K562 (cell line): ENCODE measurements at regions not wholly inside any gene's neighbourhood (a gene's known extent, or its start where the extent isn't known, plus 50 kb on each side); places are given as distances from the start of the nearest gene placed in this dataset.

Experiments used
- ATAC-seq: fragments of 200-7000 bp; cut with Tn5 transposase; 3 replicates; pipeline ENCODE4 v1.9.1; 2020; ENCODE audit warnings: moderate library complexity
- BruUV-seq: library from RNA; stranded (reverse); fragments of 400-500 nt; replicated peaks from 2 replicates; lab custom pipeline; 2021; lab: Mats Ljungman, UMichigan
- CTCF ChIA-PET: fragments of 300-600 bp; formaldehyde crosslinking; extraction: SDS; loops from one replicate; lab custom pipeline; 2021; ENCODE audit warnings: low intra/inter-chr PET ratio; lab: Yijun Ruan, JAX
- POLR2A ChIA-PET: fragments of 300-600, 350-650 bp; sonication (Branson Sonifier 250); formaldehyde crosslinking; extraction: SDS; loops from one replicate; lab custom pipeline; 2021; ENCODE audit warnings: antibody characterized with exemption, inconsistent platforms; lab: Yijun Ruan, JAX
- DNase-seq, 4 experiments: peaks; one replicate each; pipeline versions ENCODE4 v3.0.0 to v3.0.0-alpha.2; 2011 to 2018; ENCODE audit warnings: low spot score in 3 of 4, mixed read lengths in 3 of 4; ENCODE audit errors: extremely low read depth in 1 of 4
- FAIRE-seq: peaks from 2 replicates; lab custom pipeline; 2011; peaks lifted over from hg19 to GRCh38; lab: Jason Lieb, UNC
- H2AFZ ChIP-seq: 2 replicates; pipeline ENCODE4 v1.6.0; 2011; ENCODE audit warnings: low read depth, low read length, control low read depth, inconsistent platforms
- H3K27ac ChIP-seq: fragments of 200-600 bp; 3 replicates; pipeline ENCODE4 v1.8.0; 2011; ENCODE audit warnings: low read depth, mild to moderate bottlenecking, control low read depth, inconsistent platforms, low read length, moderate library complexity, mixed read lengths; ENCODE audit errors: extremely low read depth
- H3K27me3 ChIP-seq, 2 experiments: fragments of 300-600 bp in 1 of 2; 2 replicates in 1 of 2; 3 replicates in 1 of 2; pipeline versions ENCODE4 v1.6.0 to v1.8.0; 2011; ENCODE audit warnings: inconsistent platforms in 2 of 2, low read length in 2 of 2, mild to moderate bottlenecking in 1 of 2, mixed read lengths in 1 of 2, moderate library complexity in 1 of 2; ENCODE audit not compliant: control insufficient read depth in 2 of 2, insufficient read depth in 2 of 2
- H3K36me3 ChIP-seq: fragments of 300-600 bp; 3 replicates; pipeline ENCODE4 v1.8.0; 2011; ENCODE audit warnings: mild to moderate bottlenecking, low read length, inconsistent platforms; ENCODE audit not compliant: control insufficient read depth, insufficient read depth
- H3K4me1 ChIP-seq, 2 experiments: fragments of 200-600 bp in 1 of 2; replicated peaks in 1 of 2; 2 replicates in 1 of 2; 3 replicates in 1 of 2; pipeline versions ENCODE4 v1.5.1 to v1.8.0; 2011; ENCODE audit warnings: inconsistent platforms in 2 of 2, low read length in 2 of 2, mild to moderate bottlenecking in 1 of 2, mixed read lengths in 1 of 2, moderate library complexity in 1 of 2; ENCODE audit not compliant: control insufficient read depth in 2 of 2, insufficient read depth in 2 of 2
- H3K4me2 ChIP-seq: 2 replicates; pipeline ENCODE4 v1.6.1; 2011; ENCODE audit warnings: low read length, control low read depth, inconsistent platforms, mixed read lengths; ENCODE audit not compliant: insufficient read depth
- H3K4me3 ChIP-seq: fragments of 200-600 bp; sonication (generic), shearing (Covaris generic); 2 replicates; pipeline ENCODE4 v1.5.1; 2016; ENCODE audit warnings: control low read depth, inconsistent platforms
- H3K79me2 ChIP-seq: fragments of 200-600 bp; 3 replicates; pipeline ENCODE4 v1.8.0; 2011; ENCODE audit warnings: low read length, inconsistent platforms; ENCODE audit not compliant: control insufficient read depth, insufficient read depth
- H3K9ac ChIP-seq, 2 experiments: 2 replicates each; pipeline versions ENCODE4 v1.6.0 to v1.6.1; 2011; ENCODE audit warnings: low read depth in 2 of 2, low read length in 2 of 2, control low read depth in 1 of 2, inconsistent platforms in 1 of 2, mild to moderate bottlenecking in 1 of 2, mixed read lengths in 1 of 2; ENCODE audit not compliant: insufficient read depth in 1 of 2
- H3K9me1 ChIP-seq: one replicate; pipeline ENCODE4 v1.6.0; 2011; ENCODE audit warnings: inconsistent platforms, mild to moderate bottlenecking, low read length, moderate library complexity; ENCODE audit not compliant: control insufficient read depth, insufficient read depth
- H3K9me3 ChIP-seq: replicated peaks from 2 replicates; pipeline ENCODE4 v1.5.1; 2011; ENCODE audit warnings: low read depth, low read length, inconsistent platforms; ENCODE audit not compliant: control insufficient read depth, insufficient read depth
- H4K20me1 ChIP-seq: replicated peaks from 2 replicates; pipeline ENCODE4 v1.6.1; 2011; ENCODE audit warnings: low read length, inconsistent platforms, mixed read lengths; ENCODE audit not compliant: control insufficient read depth, insufficient read depth
- BRCA1 ChIP-seq, 2 experiments: fragments of 450-650 bp in 1 of 2; sonication (generic) in 1 of 2; formaldehyde crosslinking in 1 of 2; IDR thresholded peaks; 2 replicates each; pipeline versions ENCODE4 v1.5.0 to v1.6.1; 2017 to 2020; ENCODE audit warnings: mild to moderate bottlenecking in 1 of 2, missing genetic modification reagents in 1 of 2
- CBX2 ChIP-seq: fragments of 200-600 bp; sonication (generic); IDR thresholded peaks from one replicate; pipeline ENCODE4 v1.6.1; 2012; ENCODE audit warnings: mild to moderate bottlenecking, low read length, inconsistent platforms; ENCODE audit not compliant: insufficient read depth, poor library complexity, severe bottlenecking
- ELF1 ChIP-seq: fragments of 200-800 bp; sonication (Bioruptor generic); IDR thresholded peaks from 2 replicates; pipeline ENCODE4 v1.6.1; 2016; ENCODE audit warnings: missing genetic modification characterization, missing compliant biosample characterization
- ELK1 ChIP-seq: sonication (generic); formaldehyde crosslinking; IDR thresholded peaks from 2 replicates; pipeline ENCODE4 v1.8.1; 2022; ENCODE audit warnings: missing genetic modification reagents
- EP300 ChIP-seq: IDR thresholded peaks from 2 replicates; pipeline ENCODE4 v1.6.1; 2012; ENCODE audit warnings: low read length, improper control_type of control experiment
- FOXJ3 ChIP-seq: sonication (generic); formaldehyde crosslinking; IDR thresholded peaks from 2 replicates; pipeline ENCODE4 v1.4.0; 2020; ENCODE audit warnings: mild to moderate bottlenecking, missing genetic modification reagents
- FUS ChIP-seq: fragments of 200-400 bp; formaldehyde crosslinking; optimal IDR thresholded peaks from 2 replicates; pipeline ENCODE3; 2017; ENCODE audit warnings: low read depth, low read length
- MAFF ChIP-seq: IDR thresholded peaks from 2 replicates; pipeline ENCODE4 v1.6.1; 2012; ENCODE audit warnings: low read length, improper control_type of control experiment
- MEF2D ChIP-seq: conservative IDR thresholded peaks from 2 replicates; pipeline ENCODE4 v1.6.1; 2016; ENCODE audit warnings: low read depth, missing genetic modification characterization, missing compliant biosample characterization
- MXI1 ChIP-seq: IDR thresholded peaks from 2 replicates; pipeline ENCODE4 v1.6.1; 2011; ENCODE audit warnings: low read depth, mild to moderate bottlenecking, improper control_type of control experiment, low read length
- NCOA4 ChIP-seq: fragments of 450-650 bp; IDR thresholded peaks from 2 replicates; pipeline ENCODE4 v1.6.1; 2018; ENCODE audit warnings: mild to moderate bottlenecking; ENCODE audit not compliant: partially characterized antibody
- SIN3A ChIP-seq, 2 experiments: fragments of 150-350 bp in 1 of 2; IDR thresholded peaks; 2 replicates each; pipeline ENCODE4 v1.6.1; 2011 to 2016; ENCODE audit warnings: borderline replicate concordance in 2 of 2, low read depth in 2 of 2, low read length in 2 of 2, mild to moderate bottlenecking in 2 of 2, moderate library complexity in 2 of 2; ENCODE audit not compliant: control insufficient read depth in 1 of 2
- ZC3H11A ChIP-seq: IDR thresholded peaks from 2 replicates; pipeline ENCODE4 v1.6.1; 2012; ENCODE audit warnings: low read depth, low read length, improper control_type of control experiment
- ZNF146 ChIP-seq: IDR thresholded peaks from one replicate; pipeline ENCODE4 v1.6.1; 2018; ENCODE audit warnings: missing compliant biosample characterization; ENCODE audit not compliant: unreplicated experiment
- ZNF583 ChIP-seq: fragments of 250-450 bp; sonication (Bioruptor Pico); IDR thresholded peaks from 2 replicates; pipeline ENCODE4 v1.4.0; 2020
- WGBS: fragments of 100-300 bp; shearing (Covaris generic); methylation state at CpG from one replicate; pipeline ENCODE4 v1.1.6; 2016; ENCODE audit warnings: low coverage, mixed read lengths; ENCODE audit not compliant: insufficient coverage; ENCODE audit errors: missing lambda C conversion rate; 5-methylcytosine and 5-hydroxymethylcytosine counted together
- in situ Hi-C: fragments of 300-500 bp; cut with MboI; formaldehyde crosslinking; loops from 4 replicates; pipeline ENCODE4 v1.15.0; 2018; ENCODE audit warnings: inconsistent platforms, mixed read lengths
- intact Hi-C: fragments of 100-400 bp; cut with micrococcal nuclease; formaldehyde crosslinking; loops from 2 replicates; pipeline ENCODE4 v1.14.2; 2022
- TF ChIP-seq, protein P1 (sequence below): fragments of 250-450 bp; sonication (Bioruptor Pico); IDR thresholded peaks from 2 replicates; pipeline ENCODE4 v1.5.0; 2021
- TF ChIP-seq, protein P2 (sequence below): fragments of 250-450 bp; sonication (Bioruptor Pico); IDR thresholded peaks from 2 replicates; pipeline ENCODE4 v1.6.1; 2021; ENCODE audit warnings: mild to moderate bottlenecking

- TF ChIP-seq NCOA4 = no peak
- TF ChIP-seq ZNF583 (CRISPR knock-in tag) = no peak
- TF ChIP-seq, protein P1, sequence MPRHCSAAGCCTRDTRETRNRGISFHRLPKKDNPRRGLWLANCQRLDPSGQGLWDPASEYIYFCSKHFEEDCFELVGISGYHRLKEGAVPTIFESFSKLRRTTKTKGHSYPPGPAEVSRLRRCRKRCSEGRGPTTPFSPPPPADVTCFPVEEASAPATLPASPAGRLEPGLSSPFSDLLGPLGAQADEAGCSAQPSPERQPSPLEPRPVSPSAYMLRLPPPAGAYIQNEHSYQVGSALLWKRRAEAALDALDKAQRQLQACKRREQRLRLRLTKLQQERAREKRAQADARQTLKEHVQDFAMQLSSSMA (CRISPR knock-in tag) = no peak
Measured at GRCh38 chr2:33967103-33967502, 368.0 kb upstream of the FAM98A start (continued).

- ATAC-seq = no peak
- intact Hi-C loops = no loop called here
Measured at GRCh38 chr2:33958591-33958990, 359.5 kb upstream of the FAM98A start.

More at GRCh38 chr2:33958591-33958990, 359.5 kb upstream of the FAM98A start:
- BruUV-seq = no TSS peak
- H3K9ac ChIP-seq = no peak overlapping the region
- 0% methylated on average over 5 of the region's 5 CpGs for WGBS
- no peaks in the 10 kb centered on the region for H3K9me1 ChIP-seq
- H4K20me1 ChIP-seq = no peaks in the 10 kb centered on the region
- no peaks in the 10 kb centered on the region; the same call in 1 of the 2 replicates for H3K9me3 ChIP-seq
- DNase-seq (no peak), FAIRE-seq (no peak)
- in situ Hi-C loops = no loop called here
- H3K79me2 ChIP-seq = no peaks in the 10 kb centered on the region
- no peaks in the 10 kb centered on the region for H3K4me1 ChIP-seq
- H3K36me3 ChIP-seq = no peaks in the 10 kb centered on the region
- no peak overlapping the region for H3K4me3 ChIP-seq
- POLR2A ChIA-PET = no interaction called here
- no peak overlapping the region for H2AFZ ChIP-seq
- CTCF ChIA-PET = no interaction called here
- no peak overlapping the region for H3K4me2 ChIP-seq
- no peak for TF ChIP-seq MAFF
- TF ChIP-seq BRCA1 (IDR thresholded peaks at IDR 0.05) = no peak
- TF ChIP-seq BRCA1 (CRISPR knock-in tag; IDR thresholded peaks at IDR 0.05) = no peak
- TF ChIP-seq, protein P2, sequence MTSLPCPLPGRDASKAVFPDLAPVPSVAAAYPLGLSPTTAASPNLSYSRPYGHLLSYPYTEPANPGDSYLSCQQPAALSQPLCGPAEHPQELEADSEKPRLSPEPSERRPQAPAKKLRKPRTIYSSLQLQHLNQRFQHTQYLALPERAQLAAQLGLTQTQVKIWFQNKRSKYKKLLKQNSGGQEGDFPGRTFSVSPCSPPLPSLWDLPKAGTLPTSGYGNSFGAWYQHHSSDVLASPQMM (CRISPR knock-in tag) = no peak
- TF ChIP-seq EP300 = no peak
- no peak for TF ChIP-seq MXI1
- TF ChIP-seq ELF1 (tag) = no peak
- no peak for TF ChIP-seq FOXJ3 (CRISPR knock-in tag)
- TF ChIP-seq ZC3H11A = no peak
- no peak for TF ChIP-seq MEF2D
- TF ChIP-seq CBX2 = no peak
- no peak for TF ChIP-seq FUS
- TF ChIP-seq ELK1 (CRISPR knock-in tag) = no peak
- no peak for TF ChIP-seq ZNF146 (CRISPR knock-in tag)
- no peak for TF ChIP-seq SIN3A (IDR thresholded peaks at IDR 0.05; ENCODE audit: borderline replicate concordance in 2 of 2, control insufficient read depth in 1 of 2, low read depth in 2 of 2, low read length in 2 of 2)
- H3K27ac ChIP-seq = no peak overlapping the region
- H3K27me3 ChIP-seq = no peaks in the 10 kb centered on the region
